ENCODE measurements at regions not wholly inside any gene's neighbourhood (a gene's known extent, or its start where the extent isn't known, plus 50 kb on each side); places are given as distances from the start of the nearest gene placed in this dataset.

GRCh38 chr3:148367756-148368155 lies 329.9 kb upstream of the AGTR1 start:
- ATAC-seq, result no peak
- WGBS (ENCODE audit: insufficient coverage, low coverage, low lambda C conversion rate, missing lambda C conversion rate), result 35% methylated on average over 1 of the region's 1 CpG
- H3K27ac ChIP-seq, result no peak overlapping the region
- no peaks in the 10 kb centered on the region for H3K27me3 ChIP-seq
- H3K9me3 ChIP-seq, result no peaks in the 10 kb centered on the region
- TF ChIP-seq CTCF (IDR thresholded peaks at IDR 0.05) (no peak), POLR2A (IDR thresholded peaks at IDR 0.05) (no peak)
- DNase-seq, result no peak
- H3K4me3 ChIP-seq, result no peak overlapping the region
- intact Hi-C loops (cut with DNase I), result no loop called here
- no peaks in the 10 kb centered on the region for H3K36me3 ChIP-seq
- no peaks in the 10 kb centered on the region for H3K4me1 ChIP-seq

- 71% methylated on average over 2 of the region's 2 CpGs for WGBS (ENCODE audit: insufficient coverage, low coverage, low lambda C conversion rate, missing lambda C conversion rate)
- Histone ChIP-seq H3K4me3 (no peak overlapping the region), H3K9me3 (no peaks in the 10 kb centered on the region), H3K4me1 (no peaks in the 10 kb centered on the region), H3K27ac (no peak overlapping the region), H3K36me3 (no peaks in the 10 kb centered on the region), H3K27me3 (no peaks in the 10 kb centered on the region)
- no peak for TF ChIP-seq POLR2A (IDR thresholded peaks at IDR 0.05)
- TF ChIP-seq CTCF (IDR thresholded peaks at IDR 0.05), result no peak
- no peak for ATAC-seq
- DNase-seq, result no peak
- intact Hi-C loops (cut with DNase I), result no loop called here
These were observed 328.3 kb upstream of the AGTR1 start for GRCh38 chr3:148369381-148369780.

- H3K27me3 ChIP-seq, result no peaks in the 10 kb centered on the region
- H3K27ac ChIP-seq, result no peak overlapping the region
- H3K36me3 ChIP-seq, result no peaks in the 10 kb centered on the region
- intact Hi-C loops (cut with DNase I), result no loop called here
- H3K9me3 ChIP-seq, result no peaks in the 10 kb centered on the region
- no peak for TF ChIP-seq POLR2A (IDR thresholded peaks at IDR 0.05)
- TF ChIP-seq CTCF (IDR thresholded peaks at IDR 0.05), result no peak
- ATAC-seq (peak in 1 of 4 donors; percentile 59), DNase-seq (no peak)
- WGBS (ENCODE audit: insufficient coverage, low coverage, low lambda C conversion rate, missing lambda C conversion rate), result 77% methylated on average over 2 of the region's 2 CpGs
- no peaks in the 10 kb centered on the region for H3K4me1 ChIP-seq
- no peak overlapping the region for H3K4me3 ChIP-seq
These were observed 325.4 kb upstream of the AGTR1 start for GRCh38 chr3:148372206-148372875.

- TF ChIP-seq CTCF (IDR thresholded peaks at IDR 0.05), result no peak
- TF ChIP-seq POLR2A (IDR thresholded peaks at IDR 0.05), result no peak
- no peaks in the 10 kb centered on the region for H3K9me3 ChIP-seq
- ATAC-seq (no peak), DNase-seq (no peak)
- intact Hi-C loops (cut with DNase I), result no loop called here
- H3K4me1 ChIP-seq, result no peaks in the 10 kb centered on the region
- no peak overlapping the region for H3K27ac ChIP-seq
- no peaks in the 10 kb centered on the region for H3K27me3 ChIP-seq
- H3K36me3 ChIP-seq, result no peaks in the 10 kb centered on the region
- no peak overlapping the region for H3K4me3 ChIP-seq
These were observed 323.7 kb upstream of the AGTR1 start for GRCh38 chr3:148373961-148374360.
